ENCODE measurements at regions not wholly inside any gene's neighbourhood (a gene's known extent, or its start where the extent isn't known, plus 50 kb on each side); places are given as distances from the start of the nearest gene placed in this dataset.
A peak's percentile ranks its signal among the peaks of the same experiment; 100 is the strongest.
"Not testable (repeated sequence)": the region's sequence is repeated elsewhere in the genome, so short reads cannot be mapped to it uniquely, and the experiment has no call there.

DNA sequence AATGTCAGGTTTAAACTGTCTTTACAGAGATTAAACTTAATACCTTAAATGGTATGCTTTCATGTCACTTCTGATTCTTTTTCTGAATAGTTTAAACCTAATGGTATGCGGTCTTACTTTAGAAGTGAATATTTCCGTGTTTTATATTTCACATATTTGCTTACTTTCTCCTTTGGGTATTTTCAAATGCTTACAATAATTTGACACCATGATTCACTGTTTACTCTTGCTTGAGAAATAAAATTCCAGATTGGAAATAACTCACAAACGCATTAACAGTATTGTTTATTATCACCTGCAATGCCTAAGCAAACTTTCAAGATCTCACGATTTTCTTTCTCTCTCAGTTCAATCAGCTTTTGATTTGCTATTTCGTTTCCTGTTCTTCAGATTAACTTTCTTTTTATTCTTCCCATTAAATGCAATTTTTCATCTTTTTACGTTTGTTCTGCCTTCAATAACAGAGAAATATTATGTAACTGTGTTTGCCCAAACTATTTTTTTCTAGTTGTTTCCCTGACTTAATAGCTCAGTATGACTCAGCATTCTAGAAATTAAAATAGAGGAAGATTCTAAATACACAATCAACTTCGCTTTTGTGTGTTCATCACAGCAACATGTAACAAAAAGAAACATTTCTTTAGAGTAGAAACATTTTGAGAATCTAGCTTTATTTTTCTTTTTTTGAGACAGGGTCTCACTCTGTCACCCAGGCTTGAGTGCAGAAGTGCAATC, 955.5 kb upstream of the PRKX start:
- no peak for DNase-seq

DNA sequence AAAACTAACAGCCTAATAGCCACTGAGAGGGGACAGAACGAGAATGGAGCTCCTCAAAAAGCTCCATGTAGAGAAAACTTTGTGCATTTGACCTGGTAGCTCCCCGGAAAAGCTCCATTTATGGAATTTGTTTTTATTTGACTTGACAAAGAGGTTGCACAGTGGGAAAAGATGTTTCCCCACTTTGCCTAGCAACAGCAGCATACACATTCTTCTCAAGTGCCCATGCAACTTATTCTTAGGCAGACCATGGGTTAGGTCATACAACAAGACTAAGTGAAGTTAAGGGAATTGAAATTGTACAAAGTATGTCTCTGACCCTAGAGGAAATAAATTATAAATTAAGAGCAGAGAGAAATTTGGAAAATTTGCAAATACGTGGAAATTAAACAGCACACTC, 949.6 kb upstream of the PRKX start:
- DNase-seq: no peak

DNA sequence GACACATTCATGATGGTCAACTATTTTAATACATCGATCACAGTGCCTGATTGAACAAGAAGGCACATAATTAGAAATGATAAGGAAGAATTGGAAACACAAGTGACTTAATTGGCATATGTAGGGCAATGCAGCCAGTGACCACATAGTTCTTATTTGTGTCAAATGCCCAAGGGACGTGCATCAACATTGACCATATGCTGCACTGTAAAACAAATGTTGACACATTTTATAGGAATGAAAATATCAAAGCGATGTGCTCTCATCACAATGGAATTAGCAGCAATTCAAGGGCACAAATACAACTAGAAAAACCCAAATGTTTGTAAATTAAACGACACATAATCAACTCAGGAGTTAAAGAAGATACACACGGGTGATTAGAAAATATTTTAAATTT, 948.3 kb upstream of the PRKX start:
- DNase-seq: no peak

DNA sequence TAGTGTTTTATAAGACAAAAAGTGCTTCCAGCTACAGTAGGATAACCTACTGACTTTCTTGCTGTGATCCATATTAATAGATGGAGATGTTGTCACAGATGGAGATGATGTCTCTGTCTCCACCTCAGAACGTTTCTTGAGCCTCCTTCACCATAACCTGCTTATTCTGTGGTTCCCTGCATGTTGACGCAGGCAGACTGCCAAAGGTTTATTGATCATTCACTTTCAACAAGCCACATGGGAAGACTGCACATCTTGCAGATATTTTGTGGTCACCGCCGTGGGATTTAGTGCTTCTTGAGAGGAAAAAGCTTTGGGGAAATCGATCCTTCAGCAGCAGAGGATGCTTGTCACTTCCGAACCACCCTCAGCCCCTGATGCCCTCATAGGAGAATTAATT, 943.0 kb upstream of the PRKX start:
- DNase-seq: no peak

DNA sequence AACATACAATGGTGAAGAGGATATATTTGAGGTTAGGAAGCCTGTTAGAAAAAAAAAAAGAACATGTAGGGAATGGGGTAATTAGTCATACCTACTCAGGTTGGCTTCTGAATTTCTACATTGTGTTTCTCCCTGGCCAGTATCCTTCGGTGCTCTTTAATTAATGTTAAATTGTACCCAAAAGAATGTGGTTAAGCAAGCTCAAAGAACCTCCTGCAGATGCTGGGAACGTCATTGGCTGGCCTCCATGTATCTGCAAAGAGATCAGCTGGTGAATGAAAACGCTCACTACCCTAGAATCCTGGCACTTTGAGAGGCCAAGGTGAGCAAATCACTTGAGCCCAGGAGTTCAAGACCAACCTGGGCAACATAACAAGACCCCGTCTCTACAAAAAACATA, 942.3 kb upstream of the PRKX start:
- DNase-seq: no peak

DNA sequence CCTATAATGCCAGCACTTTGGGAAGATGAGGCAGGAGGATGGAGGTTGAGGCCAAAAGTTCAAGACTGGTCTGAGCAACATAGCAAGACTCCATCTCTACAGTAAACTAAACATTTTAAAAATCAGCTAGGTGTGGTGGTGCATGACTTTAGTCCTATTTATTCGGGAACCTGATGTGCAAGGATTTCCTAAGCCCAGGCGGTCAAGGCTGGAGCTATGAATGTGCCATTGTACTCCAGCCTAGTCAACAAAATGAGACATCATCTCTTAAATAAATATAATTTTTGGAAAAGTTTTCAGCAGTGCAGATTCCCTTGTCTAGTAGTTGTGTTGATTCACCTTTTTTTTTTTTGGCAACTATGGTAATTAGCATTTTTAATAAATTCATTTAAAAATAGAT, 928.7 kb upstream of the PRKX start:
- no peak for DNase-seq

DNA sequence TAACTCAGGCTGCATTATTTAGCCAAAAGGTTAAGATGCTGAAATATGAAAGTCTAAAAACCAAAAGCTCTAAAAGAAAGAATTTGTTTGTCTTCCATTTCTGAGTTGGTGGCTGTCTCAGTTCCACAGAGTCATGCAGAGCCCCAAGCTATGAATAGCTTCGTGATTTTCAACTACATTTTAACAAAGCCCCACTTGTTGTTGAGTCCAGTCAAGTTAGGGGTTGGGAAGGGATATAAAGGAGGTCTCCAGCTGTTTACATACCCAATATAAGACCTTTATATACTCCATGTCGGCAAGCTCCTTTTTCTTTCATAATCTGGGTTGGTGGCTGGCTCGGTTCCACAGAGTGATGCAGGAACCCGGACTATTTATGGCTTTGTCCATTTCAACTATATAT, 924.6 kb upstream of the PRKX start:
- DNase-seq: no peak

DNA sequence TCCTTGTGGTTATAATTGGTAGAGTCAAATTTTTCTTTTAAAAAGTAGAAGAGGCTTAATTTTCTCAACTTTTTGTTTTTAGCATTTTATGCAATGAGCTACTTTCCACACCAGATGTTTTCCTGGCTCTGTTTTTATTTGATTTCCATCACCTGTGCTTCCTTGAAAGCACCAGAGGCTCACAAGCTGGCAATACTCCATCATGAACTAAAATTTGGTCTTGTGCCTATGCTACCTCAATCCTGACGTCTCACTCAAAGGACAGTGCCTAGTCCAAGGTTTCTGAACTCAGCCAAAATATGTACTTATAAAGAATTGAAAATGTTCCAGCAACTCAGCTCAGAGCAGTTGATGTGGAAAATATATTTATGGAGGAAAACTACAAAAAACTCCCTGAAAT, 914.0 kb upstream of the PRKX start:
- no peak for DNase-seq

DNA sequence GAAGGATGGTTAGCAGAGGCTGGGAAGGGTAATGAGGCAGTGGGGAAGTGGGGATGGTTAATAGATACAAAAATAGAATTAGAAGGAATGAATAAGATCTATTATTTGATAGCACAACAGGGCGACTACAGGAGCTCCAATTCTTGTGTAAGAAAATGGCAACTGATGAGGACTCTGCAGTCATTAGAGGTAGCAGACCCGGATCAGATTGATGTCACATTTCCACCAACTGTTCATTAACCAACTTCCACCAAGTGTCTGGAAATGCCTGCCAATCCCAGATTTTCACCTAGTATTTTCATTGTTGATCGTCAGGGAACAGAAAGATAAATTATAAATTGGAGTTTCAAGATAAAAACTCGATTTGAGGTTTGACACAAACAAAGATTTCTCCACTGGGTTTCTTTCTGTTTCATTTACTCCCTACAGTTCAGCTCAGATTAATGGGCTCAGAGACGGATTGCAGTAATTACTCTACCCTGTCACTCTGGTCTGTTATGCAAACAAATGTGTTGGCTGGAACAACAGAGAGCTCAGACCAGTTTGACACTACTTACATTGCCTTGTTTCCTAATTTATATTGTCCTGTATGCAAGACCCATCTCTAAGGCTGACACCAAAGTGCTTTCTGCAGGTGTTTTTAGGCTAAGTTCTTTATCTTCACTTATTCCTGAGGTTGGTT, 909.2 kb upstream of the PRKX start:
- no peak for DNase-seq

DNA sequence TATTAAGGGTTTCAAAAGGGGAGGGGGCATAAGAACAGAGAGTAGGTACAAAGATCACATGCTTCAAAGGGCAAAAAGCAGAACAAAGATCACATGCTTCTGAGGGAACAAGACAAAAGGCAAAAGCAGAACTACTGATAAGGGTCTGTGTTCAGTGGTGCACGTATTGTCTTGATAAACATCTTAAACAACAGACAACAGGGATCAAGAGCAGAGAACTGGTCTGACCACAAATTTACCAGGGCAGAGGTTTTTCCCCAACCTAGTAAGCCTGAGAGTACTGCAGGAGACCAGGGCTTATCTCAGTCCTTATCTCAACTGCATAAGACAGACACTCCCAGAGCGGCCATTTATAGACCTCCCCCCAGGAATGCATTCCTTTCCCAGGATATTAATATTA, 900.2 kb upstream of the PRKX start:
- DNase-seq: not testable (repeated sequence)

DNA sequence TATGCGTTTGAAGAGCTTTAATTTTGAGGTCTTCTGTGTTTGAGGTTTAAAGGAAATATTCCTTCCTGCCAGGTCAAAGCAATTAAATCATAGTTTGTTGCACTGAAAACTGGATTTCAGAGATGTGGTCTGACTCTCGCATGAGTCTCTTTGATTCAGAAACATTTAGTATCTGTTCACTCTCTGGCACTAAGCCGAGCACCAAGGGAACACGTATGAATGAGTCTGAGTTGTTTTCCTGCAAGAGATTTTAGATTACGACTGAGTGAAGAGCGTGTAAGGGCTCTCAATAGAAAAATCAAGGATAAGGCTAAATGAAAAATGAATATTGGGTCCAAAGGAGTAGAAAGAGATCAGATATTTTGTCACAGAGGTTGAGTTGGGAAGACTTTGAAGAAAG, 875.4 kb upstream of the PRKX start:
- no peak for DNase-seq

DNA sequence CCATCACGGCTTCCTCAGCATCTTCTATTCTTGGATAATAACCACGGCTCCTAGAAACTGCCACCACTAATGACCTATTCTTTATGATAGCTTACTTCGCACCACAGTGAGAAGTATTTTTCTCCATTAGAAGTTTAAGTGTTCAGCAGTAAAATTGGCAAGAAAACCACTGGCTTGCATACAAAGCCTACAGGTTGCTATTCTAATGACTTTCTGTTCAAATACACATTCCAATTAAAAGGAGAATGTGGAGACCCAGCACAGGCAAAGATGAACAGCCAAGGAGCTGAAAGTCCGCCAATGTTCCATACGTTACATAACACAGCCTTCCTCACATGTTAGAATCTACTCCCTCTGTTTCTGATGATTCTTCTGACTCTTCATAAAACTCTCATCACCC, 875.0 kb upstream of the PRKX start:
- DNase-seq: no peak

DNA sequence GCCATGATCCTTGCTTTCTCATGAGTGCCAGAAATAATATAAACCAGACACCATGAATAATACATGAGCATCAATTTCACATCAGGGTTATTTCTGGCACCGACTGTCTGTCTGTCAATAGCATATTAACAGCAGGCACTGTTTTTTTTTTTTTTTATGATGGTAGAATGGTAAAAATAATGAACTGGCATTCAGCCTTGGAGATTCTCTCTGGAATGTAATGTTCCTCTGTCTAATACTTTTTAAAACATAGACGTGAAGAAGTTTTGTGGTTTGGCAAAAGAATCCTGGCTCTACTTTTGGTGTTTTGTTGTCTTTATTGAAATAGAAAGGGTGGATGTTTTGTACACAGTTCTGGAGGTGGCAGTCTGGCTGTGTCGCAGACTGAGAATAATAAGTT, 874.6 kb upstream of the PRKX start:
- no peak for DNase-seq

DNA sequence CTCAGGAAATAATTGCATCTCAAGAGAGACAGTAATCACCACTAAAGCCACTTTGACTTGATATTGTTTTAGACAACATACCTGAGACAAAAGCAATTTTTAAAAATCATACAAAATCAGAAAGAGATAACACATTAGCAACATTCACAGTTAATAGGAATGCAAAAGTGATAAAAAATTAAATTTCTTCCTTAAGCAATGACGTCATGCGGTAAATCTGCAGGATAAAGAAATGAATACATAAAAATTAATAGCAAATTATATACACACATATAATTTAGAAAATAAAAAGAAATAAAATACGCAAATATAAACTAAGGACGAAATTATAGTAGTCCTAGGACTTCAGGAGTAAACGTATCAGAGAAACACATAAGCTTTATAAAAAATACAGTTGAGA, 866.5 kb upstream of the PRKX start:
- DNase-seq: no peak

DNA sequence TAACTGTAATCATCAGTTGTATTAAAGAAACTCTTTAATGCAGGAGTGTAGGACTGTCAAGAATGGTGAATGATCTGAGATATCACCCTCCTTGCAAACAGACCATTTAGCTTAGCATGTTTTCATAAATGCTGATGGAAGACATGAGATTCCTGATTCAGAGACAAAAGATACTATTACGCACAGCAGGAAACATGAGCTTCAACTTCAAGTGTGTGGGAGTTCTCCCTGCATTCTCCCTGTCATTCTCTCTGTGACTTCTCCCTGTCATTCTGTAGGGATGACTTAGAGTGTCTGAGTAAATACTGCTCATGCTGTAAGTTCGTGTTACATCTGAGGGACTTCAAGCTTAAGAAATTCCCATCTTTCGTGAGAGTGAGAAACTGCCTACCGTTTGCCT, 866.0 kb upstream of the PRKX start:
- no peak for DNase-seq

DNA sequence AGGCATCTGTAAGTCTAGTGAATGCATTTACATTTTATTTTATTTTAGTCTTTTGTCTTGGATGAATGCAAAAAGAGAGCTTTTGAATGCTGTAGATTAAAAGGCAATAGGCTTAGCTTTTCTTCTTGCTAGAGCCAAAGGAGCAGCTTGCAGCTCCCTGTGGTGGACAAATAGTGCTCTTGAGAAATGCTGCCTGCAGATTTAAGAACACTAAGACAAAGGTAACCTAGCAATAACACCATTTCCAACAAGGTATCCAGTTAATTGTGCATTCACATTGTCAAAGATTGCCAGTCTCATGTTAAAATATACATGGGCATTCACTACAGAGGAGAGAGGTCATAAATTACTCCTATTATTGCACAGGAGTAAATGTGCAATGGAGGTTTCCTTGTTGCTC, 859.2 kb upstream of the PRKX start:
- no peak for DNase-seq

DNA sequence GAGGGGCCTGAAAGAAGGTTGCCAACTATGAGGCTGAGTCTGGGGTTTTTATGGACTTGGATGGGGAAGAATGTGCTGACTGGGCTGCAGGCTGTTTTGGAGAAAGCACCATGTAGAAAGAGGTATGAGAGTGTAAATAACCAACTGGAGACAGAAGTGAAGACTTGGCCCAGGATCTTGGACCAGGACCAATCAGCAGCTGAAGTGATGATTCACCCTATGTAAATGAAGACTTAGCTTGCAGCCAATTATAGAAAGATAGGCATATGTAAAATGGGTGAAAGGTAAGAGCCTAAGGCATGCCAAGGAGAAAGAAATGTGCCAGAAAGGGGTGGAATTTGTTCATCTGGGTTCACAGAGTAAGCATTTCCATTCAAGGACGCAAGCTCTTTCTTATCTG, 856.7 kb upstream of the PRKX start:
- no peak for DNase-seq

DNA sequence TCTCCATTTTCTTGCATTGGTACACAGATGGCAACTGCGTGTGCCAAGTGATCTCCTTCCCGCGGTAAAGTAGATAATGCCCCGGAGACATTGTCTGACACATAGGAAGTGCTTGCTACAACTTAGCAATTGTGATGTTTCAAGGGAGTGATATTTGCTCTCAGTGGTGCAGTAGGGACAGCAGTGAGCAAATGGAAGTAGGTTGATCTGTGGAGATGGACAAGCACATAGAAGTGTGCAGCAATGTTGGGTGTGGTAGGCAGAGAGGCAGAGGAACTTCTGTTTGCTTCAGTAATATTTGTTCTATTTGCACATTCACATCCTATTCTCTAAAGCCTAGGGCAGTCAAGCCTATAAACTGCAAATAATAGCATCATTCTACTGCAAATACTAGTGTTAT, 846.7 kb upstream of the PRKX start:
- DNase-seq: no peak

DNA sequence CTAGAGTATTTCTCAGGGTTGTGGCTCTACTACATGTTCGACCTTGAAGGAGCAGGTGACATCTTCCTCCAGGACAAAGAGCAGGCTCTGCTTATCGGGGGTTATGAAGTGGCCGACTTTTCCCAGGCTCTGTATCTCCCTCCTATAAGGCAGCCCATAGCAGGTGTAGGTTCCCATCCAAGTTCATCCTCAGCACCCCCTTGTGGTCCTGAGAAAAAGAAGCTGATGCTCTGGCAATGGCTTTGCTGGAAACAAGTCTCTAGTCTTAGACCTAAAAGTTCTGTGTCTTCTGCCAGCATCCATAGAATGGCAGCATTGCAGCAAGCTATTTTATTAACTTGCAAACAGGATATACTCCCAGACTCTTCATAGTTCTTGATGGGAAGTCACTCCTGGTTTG, 836.6 kb upstream of the PRKX start:
- DNase-seq: no peak

DNA sequence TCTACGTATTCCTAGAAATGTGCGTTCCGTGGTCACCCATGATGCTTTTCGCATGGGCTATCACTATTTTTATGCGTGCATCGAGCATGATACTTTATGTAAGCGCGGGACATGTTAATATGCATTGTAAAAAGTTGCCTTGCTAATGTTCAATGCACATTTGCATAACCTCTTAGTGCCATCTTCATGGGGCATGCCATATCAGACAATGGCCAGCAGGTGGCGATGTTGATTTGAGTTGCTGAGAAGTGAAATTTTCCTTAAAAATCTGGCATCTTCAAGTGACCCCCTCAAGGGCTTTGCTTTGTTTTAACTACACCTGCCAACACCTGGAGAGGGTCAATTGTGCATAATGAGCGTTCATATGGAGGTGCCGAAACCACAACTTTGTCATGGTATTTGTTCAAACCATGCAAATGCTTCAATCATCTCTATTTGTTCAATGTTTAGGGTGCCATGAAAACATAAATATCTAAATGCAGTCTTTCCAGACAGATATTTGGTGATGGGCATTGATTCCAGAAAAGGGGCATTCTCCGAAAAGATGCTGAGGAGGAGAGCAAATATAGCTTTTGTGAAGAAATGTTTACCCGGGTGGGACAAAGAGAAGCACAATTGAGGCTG, 833.9 kb upstream of the PRKX start:
- DNase-seq: peak; percentile 27

DNA sequence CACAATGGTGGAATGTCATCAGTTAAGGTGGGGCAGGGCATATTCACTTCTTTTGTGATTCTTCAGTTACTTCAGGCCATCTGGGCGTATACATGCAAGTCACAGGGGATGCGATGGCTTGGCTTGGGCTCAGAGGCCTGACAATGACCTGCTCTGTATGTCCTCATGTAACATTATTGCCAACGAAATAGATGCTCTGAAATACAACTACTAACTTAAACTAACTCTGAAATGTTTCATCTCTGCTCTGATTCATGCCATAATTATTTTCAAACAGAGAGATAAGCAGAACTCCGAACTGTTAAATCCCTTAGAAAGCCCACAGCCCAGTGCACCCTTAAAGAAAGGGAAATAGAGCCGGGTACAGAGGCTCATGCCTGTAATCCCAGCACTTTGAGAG, 832.7 kb upstream of the PRKX start:
- not testable (repeated sequence) for DNase-seq

DNA sequence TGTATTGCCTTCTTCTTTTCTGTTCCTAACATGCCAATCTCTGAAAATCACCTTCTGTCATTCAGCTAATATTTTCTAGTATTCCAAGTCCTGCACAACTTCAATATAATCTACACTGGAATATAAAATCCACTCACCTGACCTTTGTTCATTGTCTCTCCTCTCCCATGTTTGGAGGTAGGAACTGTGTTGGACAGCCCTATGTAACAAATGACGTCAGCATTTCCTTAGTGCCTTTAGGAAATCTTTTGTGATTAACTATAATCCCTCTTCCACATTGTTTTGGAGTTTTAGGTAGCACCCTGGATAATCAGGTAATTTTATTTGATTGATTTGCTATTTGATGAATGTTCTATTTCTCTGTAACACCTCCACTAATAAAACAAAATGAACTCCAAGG, 814.8 kb upstream of the PRKX start:
- no peak for DNase-seq

DNA sequence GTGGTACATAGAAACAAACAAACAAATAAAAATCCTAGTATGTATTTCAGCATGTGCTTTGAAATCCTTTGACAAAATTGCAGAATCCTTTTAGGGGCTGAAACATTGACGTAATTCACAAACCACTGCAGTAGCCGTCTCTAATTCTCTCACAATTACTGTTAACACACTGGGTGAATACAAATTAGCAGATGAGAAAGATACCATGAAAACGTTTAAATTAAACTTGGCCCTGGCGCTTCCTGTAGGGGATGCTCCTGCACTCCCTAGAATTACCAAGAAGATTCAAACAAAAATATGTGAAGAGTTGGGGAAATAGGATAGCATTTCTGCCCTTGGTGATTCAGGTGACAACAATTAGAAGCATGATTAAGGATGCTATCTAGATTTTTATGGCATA, 772.5 kb upstream of the PRKX start:
- DNase-seq: no peak

DNA sequence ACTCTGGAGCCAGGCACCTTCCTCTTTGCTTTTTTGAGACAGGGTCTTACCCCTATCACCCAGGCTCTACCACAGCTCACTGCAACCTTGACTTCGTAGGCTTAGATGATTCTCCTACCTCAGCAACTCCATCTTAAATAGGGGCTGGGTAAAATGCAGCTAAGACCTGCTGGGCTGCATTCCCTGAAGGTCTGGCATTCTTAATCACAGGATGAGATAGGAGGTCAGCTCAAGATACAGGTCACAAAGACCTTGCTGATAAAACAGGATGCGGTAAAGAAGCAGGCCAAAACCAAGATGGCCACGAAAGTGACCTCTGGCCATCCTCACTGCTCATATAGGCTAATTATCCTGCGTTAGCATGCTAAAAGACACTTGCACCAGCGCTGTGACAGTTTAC, 770.8 kb upstream of the PRKX start:
- no peak for DNase-seq

DNA sequence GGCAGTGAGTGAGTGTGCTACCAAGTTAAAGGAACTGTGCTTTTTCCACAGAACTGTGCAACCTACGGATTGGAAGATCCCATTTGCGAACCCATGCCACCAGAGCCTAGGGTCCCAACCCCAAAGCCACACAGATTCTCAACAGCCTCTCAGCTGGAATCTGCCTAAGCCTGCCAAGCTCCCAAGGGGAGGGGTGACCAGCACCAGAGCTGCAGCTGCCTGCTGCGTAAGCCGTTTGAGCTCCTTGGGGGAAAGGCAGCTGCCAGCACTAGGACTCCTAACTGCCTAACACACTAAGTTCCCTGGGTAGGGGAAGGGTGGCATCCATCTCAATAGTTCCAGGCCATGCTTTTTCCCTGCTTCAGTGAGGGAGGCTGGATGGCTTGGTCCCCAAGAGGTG, 738.1 kb upstream of the PRKX start:
- no peak for DNase-seq

Data from T-helper 9 cell (primary cell).